Mucosa of rectum (tissue), 2 donors: ENCODE measurements at regions not wholly inside any gene's neighbourhood (a gene's known extent, or its start where the extent isn't known, plus 50 kb on each side); places are given as distances from the start of the nearest gene placed in this dataset.
"Not testable (repeated sequence)": the region's sequence is repeated elsewhere in the genome, so short reads cannot be mapped to it uniquely, and the experiment has no call there.

Source experiments
- H3K27ac ChIP-seq, 2 donors: one replicate each; pipeline ENCODE4 v1.7.0; 2013; ENCODE audit warnings: inconsistent platforms in 2 of 2, low read depth in 2 of 2, low read length in 2 of 2
- H3K27me3 ChIP-seq, 2 donors: one replicate each; pipeline ENCODE4 v1.7.0; 2013; ENCODE audit warnings: low read length in 2 of 2; ENCODE audit not compliant: control insufficient read depth in 2 of 2, insufficient read depth in 2 of 2
- H3K36me3 ChIP-seq, 2 donors: one replicate each; pipeline ENCODE4 v1.7.0; 2013; ENCODE audit warnings: low read length in 2 of 2; ENCODE audit not compliant: control insufficient read depth in 2 of 2, insufficient read depth in 2 of 2
- H3K4me1 ChIP-seq, 2 donors: one replicate each; pipeline ENCODE4 v1.7.0; 2013; ENCODE audit warnings: low read length in 2 of 2, mild to moderate bottlenecking in 1 of 2; ENCODE audit not compliant: control insufficient read depth in 2 of 2, insufficient read depth in 2 of 2
- H3K4me3 ChIP-seq, 2 donors: one replicate each; pipeline ENCODE4 v1.7.0; 2013; ENCODE audit warnings: low read length in 2 of 2
- H3K9ac ChIP-seq, 2 donors: one replicate each; pipeline ENCODE4 v1.7.0; 2013; ENCODE audit warnings: low read length in 2 of 2, low read depth in 1 of 2, mild to moderate bottlenecking in 1 of 2
- H3K9me3 ChIP-seq, 2 donors: one replicate each; pipeline ENCODE4 v1.7.0; 2013; ENCODE audit warnings: low read length in 2 of 2; ENCODE audit not compliant: control insufficient read depth in 2 of 2
- donor health status: healthy.
- donor health status: Normal muscosa, but diverticular disease.

- no peaks in the 10 kb centered on the region for H3K27me3 ChIP-seq
- H3K4me1 ChIP-seq = no peaks in the 10 kb centered on the region
- H3K9me3 ChIP-seq = peaks cover 3% of the 10 kb centered on the region in 2 donors
Observed at GRCh38 chr18:1774261-1774660, 797.0 kb downstream of the METTL4 start.

GRCh38 chr18:1777843-1778242 lies 793.5 kb downstream of the METTL4 start:
- H3K4me1 ChIP-seq = no peaks in the 10 kb centered on the region
- H3K4me3 ChIP-seq = no peak overlapping the region
- no peak overlapping the region for H3K9ac ChIP-seq
- no peak overlapping the region for H3K27ac ChIP-seq
- H3K9me3 ChIP-seq = peaks cover 3 to 6% of the 10 kb centered on the region in 2 donors
- H3K36me3 ChIP-seq = no peaks in the 10 kb centered on the region
- H3K27me3 ChIP-seq = no peaks in the 10 kb centered on the region

More at GRCh38 chr18:1774261-1774660, 797.0 kb downstream of the METTL4 start:
- no peak overlapping the region for H3K27ac ChIP-seq
- H3K4me3 ChIP-seq = no peak overlapping the region
- no peaks in the 10 kb centered on the region for H3K36me3 ChIP-seq
- H3K9ac ChIP-seq = no peak overlapping the region

GRCh38 chr18:1778496-1779178 lies 792.7 kb downstream of the METTL4 start:
- H3K27ac ChIP-seq = no peak overlapping the region
- peaks cover 3 to 6% of the 10 kb centered on the region in 2 donors for H3K9me3 ChIP-seq
- H3K4me3 ChIP-seq = no peak overlapping the region
- H3K27me3 ChIP-seq = no peaks in the 10 kb centered on the region
- no peak overlapping the region for H3K9ac ChIP-seq
- no peaks in the 10 kb centered on the region for H3K36me3 ChIP-seq
- no peaks in the 10 kb centered on the region for H3K4me1 ChIP-seq

GRCh38 chr18:1779587-1779986 lies 791.7 kb downstream of the METTL4 start:
- Histone ChIP-seq H3K36me3 (no peaks in the 10 kb centered on the region), H3K9me3 (peaks cover 3 to 6% of the 10 kb centered on the region in 2 donors), H3K4me3 (no peak overlapping the region), H3K4me1 (no peaks in the 10 kb centered on the region), H3K27ac (no peak overlapping the region), H3K27me3 (no peaks in the 10 kb centered on the region), H3K9ac (no peak overlapping the region)

GRCh38 chr18:1784113-1784512 lies 787.2 kb downstream of the METTL4 start:
- Histone ChIP-seq H3K9ac (no peak overlapping the region), H3K4me1 (no peaks in the 10 kb centered on the region), H3K27me3 (no peaks in the 10 kb centered on the region), H3K9me3 (peaks cover 0 to 7% of the 10 kb centered on the region in 2 donors), H3K4me3 (no peak overlapping the region), H3K27ac (no peak overlapping the region), H3K36me3 (no peaks in the 10 kb centered on the region)

GRCh38 chr18:1785980-1786379 lies 785.3 kb downstream of the METTL4 start:
- H3K27me3 ChIP-seq, H3K36me3 ChIP-seq, H3K4me3 ChIP-seq, H3K9me3 ChIP-seq, H3K4me1 ChIP-seq, H3K9ac ChIP-seq, H3K27ac ChIP-seq: not testable (repeated sequence)

- no peak overlapping the region for H3K4me3 ChIP-seq
- no peaks in the 10 kb centered on the region for H3K36me3 ChIP-seq
- H3K27me3 ChIP-seq = no peaks in the 10 kb centered on the region
- no peaks in the 10 kb centered on the region for H3K4me1 ChIP-seq
- peaks cover 0 to 6% of the 10 kb centered on the region in 2 donors for H3K9me3 ChIP-seq
- H3K27ac ChIP-seq = no peak overlapping the region
- H3K9ac ChIP-seq = no peak overlapping the region
Observed at GRCh38 chr18:1796636-1797035, 774.7 kb downstream of the METTL4 start.

- H3K9ac ChIP-seq = no peak overlapping the region
- no peak overlapping the region for H3K4me3 ChIP-seq
- peaks cover 0 to 6% of the 10 kb centered on the region in 2 donors for H3K9me3 ChIP-seq
- H3K27me3 ChIP-seq = no peaks in the 10 kb centered on the region
- H3K36me3 ChIP-seq = no peaks in the 10 kb centered on the region
- H3K27ac ChIP-seq = no peak overlapping the region
- H3K4me1 ChIP-seq = no peaks in the 10 kb centered on the region
Observed at GRCh38 chr18:1797235-1797634, 774.1 kb downstream of the METTL4 start.

GRCh38 chr18:1805521-1805920 lies 765.8 kb downstream of the METTL4 start:
- no peaks in the 10 kb centered on the region for H3K36me3 ChIP-seq
- no peak overlapping the region for H3K4me3 ChIP-seq
- H3K4me1 ChIP-seq = no peaks in the 10 kb centered on the region
- no peak overlapping the region for H3K9ac ChIP-seq
- no peaks in the 10 kb centered on the region for H3K27me3 ChIP-seq
- H3K9me3 ChIP-seq = no peaks in the 10 kb centered on the region
- H3K27ac ChIP-seq = no peak overlapping the region

GRCh38 chr18:1806884-1807615 lies 764.3 kb downstream of the METTL4 start:
- Histone ChIP-seq H3K9ac (no peak overlapping the region), H3K27ac (no peak overlapping the region), H3K9me3 (no peaks in the 10 kb centered on the region), H3K4me1 (no peaks in the 10 kb centered on the region), H3K4me3 (no peak overlapping the region), H3K36me3 (no peaks in the 10 kb centered on the region), H3K27me3 (no peaks in the 10 kb centered on the region)
